ENCODE measurements at regions not wholly inside any gene's neighbourhood (a gene's known extent, or its start where the extent isn't known, plus 50 kb on each side); places are given as distances from the start of the nearest gene placed in this dataset.

- Mint-ChIP-seq H3K4me3 (no peak overlapping the region), H3K36me3 (ENCODE audit: low read depth) (no peaks in the 10 kb centered on the region), H3K9me3 (no peaks in the 10 kb centered on the region), H3K27ac (no peak overlapping the region), H3K27me3 (no peaks in the 10 kb centered on the region), H3K4me1 (no peaks in the 10 kb centered on the region)
- POLR2A ChIA-PET, result no interaction called here
- CTCF ChIA-PET, result no interaction called here
- no peak for DNase-seq
Observed at GRCh38 chr11:80636999-80637398, 1196.2 kb upstream of the TENM4 start.

- CTCF ChIA-PET, result interaction anchor here (0.6 kb wide), 1 partner anchor 1296 kb away, joined by 3 read pairs; no protein-coding TSS in a partner anchor
- H3K9me3 Mint-ChIP-seq, result no peaks in the 10 kb centered on the region
- H3K4me1 Mint-ChIP-seq, result no peaks in the 10 kb centered on the region
- no peak overlapping the region for H3K27ac Mint-ChIP-seq
- POLR2A ChIA-PET, result no interaction called here
- H3K27me3 Mint-ChIP-seq, result no peaks in the 10 kb centered on the region
- H3K4me3 Mint-ChIP-seq, result no peak overlapping the region
- no peak for DNase-seq
- no peaks in the 10 kb centered on the region for H3K36me3 Mint-ChIP-seq (ENCODE audit: low read depth)
Observed at GRCh38 chr11:80635178-80635577, 1194.3 kb upstream of the TENM4 start.

- ChIA-PET CTCF (no interaction called here), POLR2A (no interaction called here)
- Mint-ChIP-seq H3K9me3 (peaks cover 2% of the 10 kb centered on the region), H3K4me3 (no peak overlapping the region), H3K36me3 (ENCODE audit: low read depth) (no peaks in the 10 kb centered on the region), H3K4me1 (no peaks in the 10 kb centered on the region), H3K27me3 (no peaks in the 10 kb centered on the region), H3K27ac (no peak overlapping the region)
- DNase-seq, result no peak
Observed at GRCh38 chr11:80632691-80633090, 1191.9 kb upstream of the TENM4 start.

GRCh38 chr11:80632156-80632555 lies 1191.3 kb upstream of the TENM4 start:
- Mint-ChIP-seq H3K4me3 (no peak overlapping the region), H3K27me3 (no peaks in the 10 kb centered on the region), H3K4me1 (no peaks in the 10 kb centered on the region), H3K27ac (no peak overlapping the region), H3K9me3 (peaks cover 2% of the 10 kb centered on the region), H3K36me3 (ENCODE audit: low read depth) (no peaks in the 10 kb centered on the region)
- ChIA-PET CTCF (no interaction called here), POLR2A (no interaction called here)
- DNase-seq, result no peak

GRCh38 chr11:80629466-80629865 lies 1188.6 kb upstream of the TENM4 start:
- no peak overlapping the region for H3K27ac Mint-ChIP-seq
- CTCF ChIA-PET, result no interaction called here
- H3K27me3 Mint-ChIP-seq, result no peaks in the 10 kb centered on the region
- no peak overlapping the region for H3K4me3 Mint-ChIP-seq
- no peak for DNase-seq
- POLR2A ChIA-PET, result no interaction called here
- H3K4me1 Mint-ChIP-seq, result no peaks in the 10 kb centered on the region
- no peaks in the 10 kb centered on the region for H3K36me3 Mint-ChIP-seq (ENCODE audit: low read depth)
- H3K9me3 Mint-ChIP-seq, result peaks cover 2% of the 10 kb centered on the region

GRCh38 chr11:80627364-80627763 lies 1186.5 kb upstream of the TENM4 start:
- CTCF ChIA-PET, result no interaction called here
- DNase-seq, result no peak
- Mint-ChIP-seq H3K4me1 (no peaks in the 10 kb centered on the region), H3K36me3 (ENCODE audit: low read depth) (no peaks in the 10 kb centered on the region), H3K9me3 (peaks cover 2% of the 10 kb centered on the region), H3K27me3 (no peaks in the 10 kb centered on the region), H3K27ac (no peak overlapping the region), H3K4me3 (no peak overlapping the region)
- POLR2A ChIA-PET, result no interaction called here

GRCh38 chr11:80626721-80627120 lies 1185.9 kb upstream of the TENM4 start:
- Mint-ChIP-seq H3K27me3 (no peaks in the 10 kb centered on the region), H3K9me3 (peaks cover 2% of the 10 kb centered on the region)
- CTCF ChIA-PET, result no interaction called here

GRCh38 chr11:80625563-80625962 lies 1184.7 kb upstream of the TENM4 start:
- peaks cover 2% of the 10 kb centered on the region for H3K9me3 Mint-ChIP-seq
- H3K27ac Mint-ChIP-seq, result no peak overlapping the region
- H3K36me3 Mint-ChIP-seq (ENCODE audit: low read depth), result no peaks in the 10 kb centered on the region
- H3K27me3 Mint-ChIP-seq, result no peaks in the 10 kb centered on the region
- ChIA-PET CTCF (no interaction called here), POLR2A (no interaction called here)
- H3K4me1 Mint-ChIP-seq, result no peaks in the 10 kb centered on the region
- no peak for DNase-seq
- no peak overlapping the region for H3K4me3 Mint-ChIP-seq

More at GRCh38 chr11:80626721-80627120, 1185.9 kb upstream of the TENM4 start:
- no peak for DNase-seq
- Mint-ChIP-seq H3K27ac (no peak overlapping the region), H3K4me1 (no peaks in the 10 kb centered on the region), H3K36me3 (ENCODE audit: low read depth) (no peaks in the 10 kb centered on the region), H3K4me3 (no peak overlapping the region)
- POLR2A ChIA-PET, result no interaction called here

GRCh38 chr11:80621871-80622270 lies 1181.0 kb upstream of the TENM4 start:
- Mint-ChIP-seq H3K27ac (no peak overlapping the region), H3K9me3 (no peaks in the 10 kb centered on the region), H3K36me3 (ENCODE audit: low read depth) (no peaks in the 10 kb centered on the region), H3K4me3 (no peak overlapping the region), H3K4me1 (no peaks in the 10 kb centered on the region), H3K27me3 (no peaks in the 10 kb centered on the region)
- CTCF ChIA-PET, result no interaction called here
- POLR2A ChIA-PET, result no interaction called here
- no peak for DNase-seq

GRCh38 chr11:80620867-80621266 lies 1180.0 kb upstream of the TENM4 start:
- no peak overlapping the region for H3K4me3 Mint-ChIP-seq
- no peaks in the 10 kb centered on the region for H3K27me3 Mint-ChIP-seq
- POLR2A ChIA-PET, result no interaction called here
- no peak for DNase-seq
- CTCF ChIA-PET, result no interaction called here
- no peaks in the 10 kb centered on the region for H3K36me3 Mint-ChIP-seq (ENCODE audit: low read depth)
- no peaks in the 10 kb centered on the region for H3K4me1 Mint-ChIP-seq
- H3K9me3 Mint-ChIP-seq, result peaks cover 2% of the 10 kb centered on the region
- H3K27ac Mint-ChIP-seq, result no peak overlapping the region

- Mint-ChIP-seq H3K27ac (no peak overlapping the region), H3K27me3 (no peaks in the 10 kb centered on the region), H3K36me3 (ENCODE audit: low read depth) (no peaks in the 10 kb centered on the region), H3K4me1 (no peaks in the 10 kb centered on the region), H3K4me3 (no peak overlapping the region), H3K9me3 (peaks cover 4% of the 10 kb centered on the region)
- ChIA-PET POLR2A (no interaction called here), CTCF (no interaction called here)
- no peak for DNase-seq
Observed at GRCh38 chr11:80617156-80617555, 1176.3 kb upstream of the TENM4 start.

GRCh38 chr11:80616070-80616800 lies 1175.4 kb upstream of the TENM4 start:
- Mint-ChIP-seq H3K27me3 (no peaks in the 10 kb centered on the region), H3K4me1 (no peaks in the 10 kb centered on the region), H3K27ac (no peak overlapping the region), H3K4me3 (no peak overlapping the region), H3K9me3 (peaks cover 4% of the 10 kb centered on the region), H3K36me3 (ENCODE audit: low read depth) (no peaks in the 10 kb centered on the region)
- DNase-seq, result no peak
- ChIA-PET CTCF (no interaction called here), POLR2A (no interaction called here)

GRCh38 chr11:80613655-80614054 lies 1172.8 kb upstream of the TENM4 start:
- CTCF ChIA-PET, result no interaction called here
- Mint-ChIP-seq H3K27ac (no peak overlapping the region), H3K27me3 (no peaks in the 10 kb centered on the region), H3K9me3 (peaks cover 4% of the 10 kb centered on the region), H3K36me3 (ENCODE audit: low read depth) (no peaks in the 10 kb centered on the region), H3K4me3 (no peak overlapping the region), H3K4me1 (no peaks in the 10 kb centered on the region)
- no peak for DNase-seq
- POLR2A ChIA-PET, result no interaction called here

- H3K4me1 Mint-ChIP-seq, result no peaks in the 10 kb centered on the region
- no peak for DNase-seq
- no peaks in the 10 kb centered on the region for H3K27me3 Mint-ChIP-seq
- CTCF ChIA-PET, result no interaction called here
- H3K4me3 Mint-ChIP-seq, result no peak overlapping the region
- no peaks in the 10 kb centered on the region for H3K36me3 Mint-ChIP-seq (ENCODE audit: low read depth)
- no peak overlapping the region for H3K27ac Mint-ChIP-seq
- POLR2A ChIA-PET, result no interaction called here
- no peaks in the 10 kb centered on the region for H3K9me3 Mint-ChIP-seq
Observed at GRCh38 chr11:80610516-80610915, 1169.7 kb upstream of the TENM4 start.

Data from activated CD4-positive, alpha-beta T cell treated with anti-CD3 and anti-CD28 coated beads, Interleukin-2, amount 10 ng/mL, durations not matched to agents 7 days and 5 days (primary cell).